Choroid plexus epithelial cell (primary cell): ENCODE measurements at regions not wholly inside any gene's neighbourhood (a gene's known extent, or its start where the extent isn't known, plus 50 kb on each side); places are given as distances from the start of the nearest gene placed in this dataset.
"Not testable (repeated sequence)": the region's sequence is repeated elsewhere in the genome, so short reads cannot be mapped to it uniquely, and the experiment has no call there.

Experiments
- DNase-seq: peaks from one replicate; pipeline ENCODE4 v3.0.0-alpha.2; 2010; ENCODE audit warnings: low read depth
- H3K4me3 ChIP-seq: 2 replicates; pipeline ENCODE4 v1.5.1; 2011; ENCODE audit warnings: low read depth, mild to moderate bottlenecking, control low read depth, low read length, moderate library complexity
- CTCF ChIP-seq: conservative IDR thresholded peaks from 2 replicates; pipeline ENCODE4 v1.5.1; 2011; ENCODE audit warnings: low read depth, mild to moderate bottlenecking, control low read depth, inconsistent platforms, low read length, moderate library complexity

DNA sequence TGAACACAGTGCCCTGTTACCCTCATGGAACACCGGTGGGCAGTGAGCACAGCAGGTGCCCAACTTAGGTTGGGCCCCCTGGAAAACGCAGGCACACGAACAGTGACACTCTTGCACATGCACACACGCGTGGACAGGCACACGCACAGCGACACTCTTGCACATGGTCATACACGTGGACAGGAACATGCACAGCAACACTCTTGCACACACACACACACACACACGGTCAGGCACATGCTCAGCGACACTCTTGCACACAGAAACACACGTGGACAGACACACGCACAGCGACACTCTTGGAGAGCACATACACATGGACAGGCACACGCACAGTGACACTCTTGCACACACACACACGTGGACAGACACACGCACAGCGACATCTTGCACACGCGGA is 559.4 kb upstream of the ADAMTS16 start:
- TF ChIP-seq CTCF, result no peak
- no peak overlapping the region for H3K4me3 ChIP-seq
- no peak for DNase-seq

- no peak for DNase-seq
- no peak for TF ChIP-seq CTCF
- no peak overlapping the region for H3K4me3 ChIP-seq
Observed at GRCh38 chr5:4581289-4581688, 558.8 kb upstream of the ADAMTS16 start.

DNA sequence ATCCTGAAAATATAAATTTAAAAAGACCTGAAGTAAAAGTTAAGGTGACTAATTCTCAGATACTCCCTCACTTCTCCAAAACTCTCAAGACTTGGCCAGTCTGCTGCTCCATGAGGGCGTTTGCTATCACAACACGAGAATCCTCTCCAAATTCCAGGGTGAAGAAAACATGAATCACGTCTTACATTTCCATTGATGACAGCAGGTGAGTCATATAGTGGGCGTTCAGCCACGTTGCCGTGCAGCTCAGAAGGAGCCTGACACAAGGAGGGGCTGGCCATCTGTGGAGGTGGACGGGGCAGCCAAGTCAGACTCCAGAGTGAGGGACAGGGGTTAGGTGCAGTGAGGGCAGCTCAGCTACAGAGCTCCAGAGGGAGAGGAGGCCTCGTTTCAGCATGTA is 555.1 kb upstream of the ADAMTS16 start:
- no peak overlapping the region for H3K4me3 ChIP-seq
- peak; percentile 73 for DNase-seq
- no peak for TF ChIP-seq CTCF

- no peak for TF ChIP-seq CTCF
- H3K4me3 ChIP-seq, result no peak overlapping the region
- no peak for DNase-seq
Observed at GRCh38 chr5:4613440-4613839, 526.7 kb upstream of the ADAMTS16 start.

DNA sequence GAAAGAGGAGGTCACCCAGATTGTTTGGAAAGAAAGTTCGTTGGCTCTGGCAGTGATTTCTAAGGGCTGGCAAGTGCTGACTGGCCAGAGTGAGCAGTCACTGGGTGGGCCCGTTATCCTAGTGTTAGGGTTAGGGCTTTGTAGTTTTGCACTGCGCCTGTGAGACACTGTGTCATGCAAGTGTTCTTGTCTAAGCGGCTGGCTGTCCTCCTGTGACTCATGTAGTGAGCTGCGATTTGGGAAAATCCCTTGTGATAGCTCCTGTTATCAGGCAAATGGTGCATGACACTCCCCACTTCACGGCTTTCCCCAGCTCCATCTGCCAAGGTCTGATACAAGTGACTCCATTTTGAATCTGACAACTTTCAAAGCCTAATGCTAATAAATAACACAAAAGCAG is 526.0 kb upstream of the ADAMTS16 start:
- no peak overlapping the region for H3K4me3 ChIP-seq
- no peak for TF ChIP-seq CTCF
- DNase-seq, result no peak

DNA sequence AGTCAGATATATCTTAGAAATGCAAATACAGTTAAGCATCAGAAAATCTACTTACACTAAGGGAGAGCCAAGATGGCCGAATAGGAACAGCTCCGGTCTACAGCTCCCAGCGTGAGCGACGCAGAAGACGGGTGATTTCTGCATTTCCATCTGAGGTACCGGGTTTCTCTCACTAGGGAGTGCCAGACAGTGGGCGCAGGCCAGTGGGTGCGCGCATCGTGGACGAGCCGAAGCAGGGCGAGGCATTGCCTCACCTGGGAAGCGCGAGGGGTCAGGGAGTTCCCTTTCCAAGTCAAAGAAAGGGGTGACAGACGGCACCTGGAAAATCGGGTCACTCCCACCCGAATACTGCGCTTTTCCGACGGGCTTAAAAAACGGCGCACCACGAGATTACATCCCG is 524.8 kb upstream of the ADAMTS16 start:
- DNase-seq, result not testable (repeated sequence)

DNA sequence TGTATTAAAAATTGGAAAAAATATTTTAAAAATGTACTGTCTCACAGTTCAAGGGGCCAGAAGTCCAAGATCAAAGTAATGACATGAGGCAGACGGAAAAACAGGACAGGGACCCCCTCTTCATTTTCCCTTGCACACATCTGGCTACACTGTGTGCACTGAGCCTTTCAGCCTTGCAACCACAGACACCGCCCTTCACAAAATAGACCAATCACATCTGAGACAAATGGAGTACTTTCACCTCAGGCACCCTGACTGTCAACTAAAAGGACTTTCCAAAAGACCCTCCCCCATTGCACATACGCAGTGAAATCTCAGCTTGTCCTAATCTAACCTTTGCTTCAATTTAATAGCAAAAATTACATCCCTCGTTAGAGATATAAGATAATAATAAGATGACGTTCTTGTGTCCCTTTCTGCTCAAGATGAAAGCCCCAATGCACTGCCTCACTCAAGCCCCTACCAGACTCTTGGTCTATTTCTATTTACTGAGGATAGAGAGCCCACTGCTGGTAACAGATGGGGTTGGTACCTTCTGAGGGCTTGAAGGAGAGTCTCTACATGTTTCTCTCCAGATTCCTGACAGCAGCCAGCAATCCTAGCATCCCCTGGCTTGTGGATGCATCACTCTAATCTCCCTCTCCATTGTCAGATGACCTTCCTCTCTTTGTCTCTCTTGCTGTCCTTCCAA is 514.8 kb upstream of the ADAMTS16 start:
- no peak for TF ChIP-seq CTCF
- DNase-seq, result no peak
- no peak overlapping the region for H3K4me3 ChIP-seq

More for the DNA sequence above, 524.8 kb upstream of the ADAMTS16 start:
- not testable (repeated sequence) for H3K4me3 ChIP-seq
